ENCODE measurements at regions not wholly inside any gene's neighbourhood (a gene's known extent, or its start where the extent isn't known, plus 50 kb on each side); places are given as distances from the start of the nearest gene placed in this dataset.

DNA sequence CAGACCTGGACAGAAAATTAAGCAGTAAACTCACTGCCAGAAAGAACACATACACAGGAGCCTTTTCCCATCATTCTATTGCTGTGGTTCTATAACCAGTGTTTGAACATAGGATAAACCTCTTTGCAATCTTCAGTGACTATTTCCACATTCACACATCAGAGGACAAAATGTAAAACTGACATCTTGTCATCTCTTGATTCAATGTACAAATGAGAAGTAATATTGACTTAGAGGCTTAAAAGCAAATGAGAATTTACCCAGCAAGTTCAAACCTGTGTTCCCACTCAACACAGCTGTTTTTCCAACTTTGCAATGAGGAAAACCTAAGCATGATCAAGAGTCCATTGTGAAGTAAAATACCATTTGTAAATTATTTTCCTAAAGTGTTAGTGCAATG is 307.1 kb upstream of the CPXCR1 start:
- intact Hi-C loops (cut with micrococcal nuclease): no loop called here
- H3K27ac Mint-ChIP-seq: no peak overlapping the region
- DNase-seq (no peak), ATAC-seq (no peak)
- H3K9me3 Mint-ChIP-seq: peaks cover 6% of the 10 kb centered on the region
- H3K27me3 Mint-ChIP-seq: no peaks in the 10 kb centered on the region
- POLR2A ChIA-PET: no interaction called here
- TF ChIP-seq CTCF (IDR thresholded peaks at IDR 0.05): no peak
- H3K4me3 Mint-ChIP-seq: no peak overlapping the region
- CTCF ChIA-PET: no interaction called here
- H3K4me1 Mint-ChIP-seq (ENCODE audit: low read depth): no peaks in the 10 kb centered on the region
- no peaks in the 10 kb centered on the region for H3K36me3 Mint-ChIP-seq (ENCODE audit: low read depth)

Data from activated CD8-positive, alpha-beta T cell treated with anti-CD3 and anti-CD28 coated beads for 36 hours (primary cell).